Trophoblast cell (in vitro differentiated cells and primary cell): ENCODE measurements at regions not wholly inside any gene's neighbourhood (a gene's known extent, or its start where the extent isn't known, plus 50 kb on each side); places are given as distances from the start of the nearest gene placed in this dataset.

Source experiments
- DNase-seq, 2 donors: peaks; one replicate each; pipeline ENCODE4 v3.0.0-alpha.2; 2016
- H2AFZ ChIP-seq: 2 replicates; pipeline ENCODE4 v1.6.1; 2013; ENCODE audit warnings: low read length, moderate library complexity, mild to moderate bottlenecking; ENCODE audit not compliant: insufficient read depth, poor library complexity
- H2AK5ac ChIP-seq: 2 replicates; pipeline ENCODE4 v1.6.1; 2013; ENCODE audit warnings: mild to moderate bottlenecking, low read length
- H2BK120ac ChIP-seq: 2 replicates; pipeline ENCODE4 v1.6.1; 2013; ENCODE audit warnings: low read length, mild to moderate bottlenecking, moderate library complexity; ENCODE audit not compliant: insufficient read depth, poor library complexity
- H2BK12ac ChIP-seq: 2 replicates; pipeline ENCODE4 v1.6.1; 2013; ENCODE audit warnings: mild to moderate bottlenecking, low read length, moderate library complexity
- H2BK5ac ChIP-seq: 2 replicates; pipeline ENCODE4 v1.6.1; 2013; ENCODE audit warnings: low read length, low read depth, moderate library complexity, mild to moderate bottlenecking; ENCODE audit not compliant: poor library complexity
- H3K14ac ChIP-seq: 2 replicates; pipeline ENCODE4 v1.6.1; 2013; ENCODE audit warnings: mild to moderate bottlenecking, low read length
- H3K18ac ChIP-seq: 2 replicates; pipeline ENCODE4 v1.6.1; 2013; ENCODE audit warnings: mild to moderate bottlenecking, low read length
- H3K23ac ChIP-seq: 2 replicates; pipeline ENCODE4 v1.6.1; 2013; ENCODE audit warnings: low read length
- H3K27ac ChIP-seq: 2 replicates; pipeline ENCODE4 v1.5.1; 2013; ENCODE audit warnings: low read depth, mild to moderate bottlenecking, inconsistent platforms, low read length, moderate library complexity
- H3K27me3 ChIP-seq: 2 replicates; pipeline ENCODE4 v1.6.1; 2013; ENCODE audit warnings: inconsistent platforms, mild to moderate bottlenecking, low read length, moderate library complexity; ENCODE audit not compliant: insufficient read depth
- H3K36me3 ChIP-seq, 2 experiments: 1 replicate in 1 of 2; 2 replicates in 1 of 2; pipeline ENCODE4 v1.6.1; 2013; ENCODE audit warnings: low read length in 2 of 2, mild to moderate bottlenecking in 2 of 2, moderate library complexity in 1 of 2; ENCODE audit not compliant: insufficient read depth in 2 of 2, control insufficient read depth in 1 of 2
- H3K4ac ChIP-seq: 2 replicates; pipeline ENCODE4 v1.6.1; 2013; ENCODE audit warnings: low read depth, mild to moderate bottlenecking, low read length, moderate library complexity
- H3K4me1 ChIP-seq, 2 experiments: 1 replicate in 1 of 2; 2 replicates in 1 of 2; pipeline ENCODE4 v1.6.1; 2013; ENCODE audit warnings: low read length in 2 of 2, mild to moderate bottlenecking in 2 of 2, moderate library complexity in 1 of 2; ENCODE audit not compliant: insufficient read depth in 2 of 2, control insufficient read depth in 1 of 2
- H3K4me2 ChIP-seq: 2 replicates; pipeline ENCODE4 v1.6.1; 2013; ENCODE audit warnings: inconsistent platforms, mild to moderate bottlenecking, low read length, moderate library complexity
- H3K4me3 ChIP-seq: 2 replicates; pipeline ENCODE4 v1.5.1; 2013; ENCODE audit warnings: mild to moderate bottlenecking, low read depth, low read length, inconsistent platforms
- H3K79me1 ChIP-seq: one replicate; pipeline ENCODE4 v1.6.1; 2013; ENCODE audit warnings: low read length
- H3K79me2 ChIP-seq: 2 replicates; pipeline ENCODE4 v1.6.1; 2013; ENCODE audit warnings: low read length, mild to moderate bottlenecking; ENCODE audit not compliant: control insufficient read depth, insufficient read depth, poor library complexity
- H3K9ac ChIP-seq: 2 replicates; pipeline ENCODE4 v1.6.1; 2013; ENCODE audit warnings: mild to moderate bottlenecking, low read length
- H3K9me3 ChIP-seq: 2 replicates; pipeline ENCODE4 v1.6.1; 2013; ENCODE audit warnings: low read depth, mild to moderate bottlenecking, control low read depth, inconsistent platforms, low read length; ENCODE audit not compliant: insufficient read depth
- H4K12ac ChIP-seq: 2 replicates; pipeline ENCODE4 v1.6.1; 2013; ENCODE audit warnings: low read depth, mild to moderate bottlenecking, low read length, moderate library complexity
- H4K8ac ChIP-seq: 2 replicates; pipeline ENCODE4 v1.6.1; 2013; ENCODE audit warnings: low read depth, mild to moderate bottlenecking, low read length, moderate library complexity
- H4K91ac ChIP-seq: one replicate; pipeline ENCODE4 v1.6.1; 2013; ENCODE audit warnings: low read depth, mild to moderate bottlenecking, low read length, moderate library complexity
- WGBS: extraction: QIAGEN DNeasy Blood & Tissue Kit; methylation state at CpG from one replicate; pipeline ENCODE4 v1.1.7; 2013; ENCODE audit warnings: missing lambda C conversion rate; ENCODE audit not compliant: insufficient read length, insufficient coverage; ENCODE audit errors: extremely low coverage; 5-methylcytosine and 5-hydroxymethylcytosine counted together

DNA sequence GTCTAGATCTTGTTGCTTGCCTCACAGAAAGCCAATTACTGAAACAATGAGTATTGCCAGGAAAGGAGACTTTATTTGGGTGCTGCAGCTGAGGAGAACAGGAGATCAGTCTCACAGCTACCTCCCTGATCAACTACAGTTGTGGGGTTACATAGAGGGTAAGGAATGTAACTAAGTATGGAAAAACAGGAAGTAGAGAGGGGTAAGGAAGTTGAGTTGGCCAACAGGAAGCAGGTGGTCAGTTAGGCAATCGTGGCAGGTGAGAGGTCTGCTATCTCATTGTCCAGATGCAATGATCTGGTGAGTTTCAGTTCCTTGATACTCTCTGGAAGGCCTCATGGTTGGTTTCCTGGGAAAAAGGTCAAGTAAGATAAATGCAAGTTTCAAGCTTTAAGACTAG lies 333.1 kb upstream of the GOT2 start:
- no peak overlapping the region for H2BK5ac ChIP-seq
- H4K12ac ChIP-seq, result no peak overlapping the region
- H2BK12ac ChIP-seq, result no peak overlapping the region
- H3K23ac ChIP-seq, result no peak overlapping the region
- no peak overlapping the region for H3K27ac ChIP-seq
- H3K27me3 ChIP-seq, result no peaks in the 10 kb centered on the region
- H2AFZ ChIP-seq, result no peak overlapping the region
- H3K4me1 ChIP-seq, result no peaks in the 10 kb centered on the region
- H4K8ac ChIP-seq, result no peak overlapping the region
- H2BK120ac ChIP-seq, result no peak overlapping the region
- no peak overlapping the region for H3K4me2 ChIP-seq
- no CpG with 5 or more reads among the region's 1 CpG for WGBS
- no peak overlapping the region for H3K4me3 ChIP-seq
- H3K79me1 ChIP-seq, result no peaks in the 10 kb centered on the region
- no peak for DNase-seq
- H3K79me2 ChIP-seq, result no peaks in the 10 kb centered on the region
- H3K36me3 ChIP-seq, result no peaks in the 10 kb centered on the region
- no peak overlapping the region for H2AK5ac ChIP-seq
- no peak overlapping the region for H3K9ac ChIP-seq
- no peaks in the 10 kb centered on the region for H3K9me3 ChIP-seq
- no peak overlapping the region for H3K14ac ChIP-seq
- H3K18ac ChIP-seq, result no peak overlapping the region
- no peak overlapping the region for H4K91ac ChIP-seq
- H3K4ac ChIP-seq, result no peak overlapping the region

DNA sequence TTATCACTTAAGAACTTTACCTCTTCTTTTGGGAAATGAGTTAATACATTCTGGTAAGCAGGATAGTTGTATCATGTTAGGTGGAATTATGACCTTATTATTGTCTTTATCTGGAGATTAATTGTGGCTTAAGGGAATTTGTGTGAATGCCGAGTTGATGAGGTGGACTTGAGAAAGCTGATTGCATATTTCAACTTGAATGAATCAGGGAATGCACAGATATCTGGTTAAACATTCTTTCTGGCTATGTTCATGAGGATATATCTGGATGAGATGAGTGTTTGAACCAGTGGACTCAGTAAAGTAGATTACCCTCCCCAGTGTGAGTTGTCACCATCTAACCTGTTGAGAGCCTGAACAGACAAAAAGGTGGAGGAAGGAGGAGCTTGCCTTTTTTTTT lies 326.1 kb upstream of the GOT2 start:
- no peak overlapping the region for H4K8ac ChIP-seq
- no peak overlapping the region for H2BK5ac ChIP-seq
- H2AK5ac ChIP-seq, result no peak overlapping the region
- WGBS, result no CpG with 5 or more reads among the region's 1 CpG
- no peak overlapping the region for H3K18ac ChIP-seq
- H2AFZ ChIP-seq, result no peak overlapping the region
- no peaks in the 10 kb centered on the region for H3K9me3 ChIP-seq
- H2BK12ac ChIP-seq, result no peak overlapping the region
- no peak for DNase-seq
- H3K27ac ChIP-seq, result no peak overlapping the region
- no peaks in the 10 kb centered on the region for H3K79me1 ChIP-seq
- no peak overlapping the region for H3K4me3 ChIP-seq
- H4K91ac ChIP-seq, result no peak overlapping the region
- no peaks in the 10 kb centered on the region for H3K36me3 ChIP-seq
- H3K27me3 ChIP-seq, result no peaks in the 10 kb centered on the region
- no peak overlapping the region for H3K4ac ChIP-seq
- H3K14ac ChIP-seq, result no peak overlapping the region
- H2BK120ac ChIP-seq, result no peak overlapping the region
- no peak overlapping the region for H3K23ac ChIP-seq
- no peak overlapping the region for H3K4me2 ChIP-seq
- H4K12ac ChIP-seq, result no peak overlapping the region
- H3K9ac ChIP-seq, result no peak overlapping the region
- no peaks in the 10 kb centered on the region for H3K79me2 ChIP-seq
- H3K4me1 ChIP-seq, result no peaks in the 10 kb centered on the region

DNA sequence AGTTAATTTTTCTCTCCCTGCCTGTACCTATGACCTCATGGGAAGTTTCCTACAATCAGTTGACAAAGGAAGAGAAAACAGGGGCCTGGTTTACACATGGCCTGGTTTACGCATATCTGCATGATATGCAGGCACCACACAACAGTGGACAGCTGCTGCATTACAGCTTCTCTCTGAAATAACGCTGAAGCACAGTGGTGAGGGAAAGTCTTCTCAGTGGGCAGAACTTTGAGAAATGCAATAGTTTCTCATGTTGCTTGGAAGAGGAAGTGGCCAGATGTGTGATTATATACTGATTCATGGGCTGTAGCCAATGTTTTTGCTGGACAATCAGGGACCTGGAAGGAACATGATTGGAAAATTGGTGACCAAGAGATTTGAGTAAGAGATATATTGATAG lies 324.1 kb upstream of the GOT2 start:
- Histone ChIP-seq H2AFZ (no peak overlapping the region), H3K79me2 (no peaks in the 10 kb centered on the region), H4K91ac (no peak overlapping the region), H2BK12ac (no peak overlapping the region), H3K23ac (no peak overlapping the region), H3K4me3 (no peak overlapping the region), H3K9me3 (no peaks in the 10 kb centered on the region), H3K27ac (no peak overlapping the region), H3K4me2 (no peak overlapping the region), H3K4me1 (no peaks in the 10 kb centered on the region), H2BK5ac (no peak overlapping the region), H3K4ac (no peak overlapping the region), H3K14ac (no peak overlapping the region), H3K36me3 (no peaks in the 10 kb centered on the region), H4K12ac (no peak overlapping the region), H3K27me3 (no peaks in the 10 kb centered on the region), H3K79me1 (no peaks in the 10 kb centered on the region), H2AK5ac (no peak overlapping the region), H3K18ac (no peak overlapping the region), H4K8ac (no peak overlapping the region), H2BK120ac (no peak overlapping the region), H3K9ac (no peak overlapping the region)
- DNase-seq, result no peak
- no CpG with 5 or more reads among the region's 2 CpGs for WGBS

DNA sequence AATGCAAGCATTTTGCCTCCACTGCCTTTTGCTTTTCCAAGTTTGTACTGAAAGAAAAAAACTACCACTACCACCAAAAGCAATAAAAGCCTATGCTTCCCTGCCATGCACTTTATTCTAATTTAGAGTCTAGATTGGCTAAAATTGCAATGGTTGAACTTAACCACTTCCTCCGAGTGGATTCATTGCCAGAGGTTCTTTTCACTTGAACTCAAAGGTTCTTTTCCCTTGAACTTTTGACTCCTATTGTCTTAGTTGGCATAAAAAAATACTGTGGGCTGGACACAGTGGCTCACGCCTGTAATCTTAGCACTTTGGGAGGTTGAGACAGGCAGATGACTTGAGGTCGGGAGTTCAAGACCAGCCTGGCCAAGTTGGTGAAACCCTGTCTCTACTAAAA lies 319.8 kb upstream of the GOT2 start:
- DNase-seq, result no peak
- Histone ChIP-seq H3K27ac (no peak overlapping the region), H3K18ac (no peak overlapping the region), H4K91ac (no peak overlapping the region), H2BK120ac (no peak overlapping the region), H2AFZ (no peak overlapping the region), H3K4me2 (no peak overlapping the region), H3K79me1 (no peaks in the 10 kb centered on the region), H3K79me2 (no peaks in the 10 kb centered on the region), H4K12ac (no peak overlapping the region), H3K4me3 (no peak overlapping the region), H2BK12ac (no peak overlapping the region), H3K4ac (no peak overlapping the region), H3K23ac (no peak overlapping the region), H3K9ac (no peak overlapping the region), H3K4me1 (no peaks in the 10 kb centered on the region), H4K8ac (no peak overlapping the region), H3K9me3 (no peaks in the 10 kb centered on the region), H3K27me3 (no peaks in the 10 kb centered on the region), H2AK5ac (no peak overlapping the region), H2BK5ac (no peak overlapping the region), H3K14ac (no peak overlapping the region), H3K36me3 (no peaks in the 10 kb centered on the region)
- WGBS, result no CpG with 5 or more reads among the region's 3 CpGs
